Heart right ventricle (tissue), 16 donors: ENCODE measurements at regions not wholly inside any gene's neighbourhood (a gene's known extent, or its start where the extent isn't known, plus 50 kb on each side); places are given as distances from the start of the nearest gene placed in this dataset.

Experiments used
- ATAC-seq, 8 donors: fragments of 200-7000 bp; cut with Tn5 transposase; one replicate each; pipeline ENCODE4 v1.9.1; 2020; ENCODE audit warnings: mild to moderate bottlenecking in 8 of 8, moderate library complexity in 8 of 8, moderate number of reproducible peaks in 1 of 8
- DNase-seq, 2 donors: peaks; one replicate each; pipeline ENCODE4 v3.0.0-alpha.2; 2020
- H3K27ac ChIP-seq, 10 donors: fragments of 200-600 bp; sonication (generic) in 2 of 10; one replicate each; pipeline versions ENCODE4 v1.5.0 to v1.8.0; 2020 to 2022; ENCODE audit warnings: mild to moderate bottlenecking in 3 of 10
- H3K27me3 ChIP-seq, 7 donors: fragments of 200-600 bp; one replicate each; pipeline ENCODE4 v1.8.0; 2021 to 2022; ENCODE audit warnings: mild to moderate bottlenecking in 2 of 7
- H3K36me3 ChIP-seq, 9 donors: fragments of 200-600 bp; sonication (generic) in 1 of 9; one replicate each; pipeline versions ENCODE4 v1.5.0 to v1.8.0; 2020 to 2022; ENCODE audit warnings: mild to moderate bottlenecking in 2 of 9
- H3K4me1 ChIP-seq, 9 donors: fragments of 200-600 bp; sonication (generic) in 1 of 9; one replicate each; pipeline versions ENCODE4 v1.5.0 to v1.8.0; 2020 to 2022; ENCODE audit warnings: mild to moderate bottlenecking in 4 of 9
- H3K4me3 ChIP-seq, 10 donors: fragments of 200-600 bp; sonication (generic) in 2 of 10; one replicate each; pipeline versions ENCODE4 v1.5.0 to v1.8.0; 2020 to 2022; ENCODE audit warnings: mild to moderate bottlenecking in 7 of 10, moderate library complexity in 2 of 10
- H3K9me3 ChIP-seq, 11 donors: fragments of 200-600 bp in 10 of 11; sonication (generic) in 2 of 11; one replicate each; pipeline versions ENCODE4 v1.5.0 to v1.8.0; 2013 to 2022; ENCODE audit warnings: mild to moderate bottlenecking in 2 of 11, control low read depth in 1 of 11, moderate library complexity in 1 of 11
- CTCF ChIP-seq, 9 donors: fragments of 200-600 bp; sonication (generic) in 2 of 9; IDR thresholded peaks; one replicate each; pipeline versions ENCODE4 v1.5.0 to v1.8.0; 2021 to 2022; ENCODE audit warnings: antibody characterized with exemption in 9 of 9, mild to moderate bottlenecking in 5 of 9, moderate library complexity in 1 of 9
- WGBS, 2 donors: extraction: QIAGEN DNeasy Blood & Tissue Kit; methylation state at CpG; one replicate each; pipeline ENCODE4 v1.1.7; 2013; ENCODE audit warnings: inconsistent platforms in 1 of 2; 5-methylcytosine and 5-hydroxymethylcytosine counted together
- intact Hi-C, 10 donors: fragments of 100-400 bp; cut with DNase I; formaldehyde crosslinking; loops; one replicate each; pipeline versions ENCODE4 v1.11.1 to v1.14.2; 2022
- donor health status: Arrhythmogenic right ventricular cardiomyopathy.
- donor health status: ischemic (EF 13 %, LVEDD 7.1; RV severe dilation, severe dysfunction).
- donor health status: healthy with polysubstance abuse.
- donor health status: DM: no; HTN: yes; CAD: no.
- donor health status: DM: no; HTN: no; CAD: no.
- donor health status: ischemic (EF 25% LVEDD 6.9; RV normal size, moderate dysfunction).
- donor health status: ischemic (EF 25% LVEDD 5.7; RV mildly dilated, moderate dysfunction).
- donor health status: healthy.
- donor health status: DM: yes; HTN: yes; CAD: no.
- donor health status: Ischemic cardiomyopathy.
- donor health status: ischemic (EF 35%, LVEDD 5.7; RV mildly dilated, moderate dysfunction).
- donor health status: nonischemic (EF 11% LVEDD 7.7; RV severe dilation, severe dysfunction).
- donor health status: DM: yes; HTN: yes; CAD: no.
- donor health status: PGD.
- donor health status: ischemic (EF 29% LVEDD 5.4; RV normal size, mild dysfunction).
- donor health status: nonischemic (EF 23%, LVEDD 6.1; RV moderate dilation, normal function).

GRCh38 chr3:38969317-38970235, 82.2 kb downstream of the SCN11A start:
- no peak for ATAC-seq

GRCh38 chr3:38968891-38969290, 82.9 kb downstream of the SCN11A start:
- H3K4me1 ChIP-seq, result peaks cover 0 to 8% (median 0%) of the 10 kb centered on the region in 9 donors
- intact Hi-C loops, result no loop called here
- no peak for ATAC-seq
- H3K27ac ChIP-seq, result no peak overlapping the region
- 54 to 58% methylated on average over 2 of the region's 2 CpGs for WGBS, 2 donors
- no peaks in the 10 kb centered on the region for H3K9me3 ChIP-seq
- DNase-seq, result no peak
- H3K4me3 ChIP-seq, result no peak overlapping the region
- H3K36me3 ChIP-seq, result no peaks in the 10 kb centered on the region
- H3K27me3 ChIP-seq, result peaks cover 0 to 8% (median 0%) of the 10 kb centered on the region in 7 donors
- TF ChIP-seq CTCF (IDR thresholded peaks at IDR 0.05), result no peak

More at GRCh38 chr3:38969317-38970235, 82.2 kb downstream of the SCN11A start:
- no peaks in the 10 kb centered on the region for H3K9me3 ChIP-seq
- H3K27me3 ChIP-seq, result peaks cover 0 to 5% (median 0%) of the 10 kb centered on the region in 7 donors
- DNase-seq, result no peak
- peaks cover 0 to 8% (median 0%) of the 10 kb centered on the region in 9 donors for H3K4me1 ChIP-seq
- no peaks in the 10 kb centered on the region for H3K36me3 ChIP-seq
- intact Hi-C loops, result loop anchor here in 1 of 10 donors (5.0 kb wide), 1 partner anchor 743 kb away; no protein-coding TSS in a partner anchor
- WGBS, 2 donors, result 56 to 58% methylated on average over 9 of the region's 9 CpGs
- H3K27ac ChIP-seq, result no peak overlapping the region
- no peak overlapping the region for H3K4me3 ChIP-seq
- no peak for TF ChIP-seq CTCF (IDR thresholded peaks at IDR 0.05)

GRCh38 chr3:38968403-38968802, 83.3 kb downstream of the SCN11A start:
- intact Hi-C loops, result no loop called here
- 85 to 90% methylated on average over 4 of the region's 4 CpGs for WGBS, 2 donors
- TF ChIP-seq CTCF (IDR thresholded peaks at IDR 0.05), result no peak
- no peak for DNase-seq
- Histone ChIP-seq H3K36me3 (no peaks in the 10 kb centered on the region), H3K4me3 (no peak overlapping the region), H3K4me1 (peaks cover 0 to 8% (median 0%) of the 10 kb centered on the region in 9 donors), H3K27me3 (peaks cover 0 to 8% (median 0%) of the 10 kb centered on the region in 7 donors), H3K9me3 (no peaks in the 10 kb centered on the region), H3K27ac (no peak overlapping the region)
- no peak for ATAC-seq

GRCh38 chr3:38967693-38967989, 84.1 kb downstream of the SCN11A start:
- Histone ChIP-seq H3K9me3 (no peaks in the 10 kb centered on the region), H3K27ac (no peak overlapping the region), H3K4me1 (peaks cover 0 to 8% (median 0%) of the 10 kb centered on the region in 9 donors), H3K27me3 (peaks cover 0 to 8% (median 0%) of the 10 kb centered on the region in 7 donors), H3K4me3 (no peak overlapping the region), H3K36me3 (no peaks in the 10 kb centered on the region)
- ATAC-seq, result no peak
- DNase-seq, result no peak
- WGBS, 2 donors, result 52 to 79% methylated on average over 1 of the region's 1 CpG
- intact Hi-C loops, result no loop called here
- no peak for TF ChIP-seq CTCF (IDR thresholded peaks at IDR 0.05)
